Embryonic facial prominence (tissue), 1 donor: ENCODE measurements at regions not wholly inside any gene's neighbourhood (a gene's known extent, or its start where the extent isn't known, plus 50 kb on each side); places are given as distances from the start of the nearest gene placed in this dataset.
"Not testable (repeated sequence)": the region's sequence is repeated elsewhere in the genome, so short reads cannot be mapped to it uniquely, and the experiment has no call there.

Experiments
- DNase-seq: peaks from one replicate; pipeline ENCODE4 v3.0.0-alpha.2; 2016; ENCODE audit errors: extremely low spot score

DNA sequence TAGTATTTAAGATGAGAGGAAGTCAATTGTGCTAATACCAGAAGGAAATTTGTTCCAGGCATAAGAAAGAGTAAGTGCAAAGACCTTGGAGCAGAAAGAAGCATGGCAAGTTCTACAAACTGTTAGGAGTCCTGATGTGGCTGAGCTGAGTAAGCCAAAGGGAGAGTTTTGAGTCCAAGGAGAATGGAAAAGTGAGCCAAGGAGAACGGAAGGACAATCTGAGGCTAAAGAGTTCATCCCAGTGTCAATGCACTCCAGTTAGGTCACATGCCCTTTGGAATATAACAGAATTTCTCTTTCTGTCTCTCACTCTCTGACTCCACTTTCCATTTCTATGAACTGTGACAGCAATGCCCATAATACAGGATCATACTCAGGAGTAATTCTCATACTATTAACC lies 224.7 kb downstream of the CAAP1 start:
- no peak for DNase-seq

DNA sequence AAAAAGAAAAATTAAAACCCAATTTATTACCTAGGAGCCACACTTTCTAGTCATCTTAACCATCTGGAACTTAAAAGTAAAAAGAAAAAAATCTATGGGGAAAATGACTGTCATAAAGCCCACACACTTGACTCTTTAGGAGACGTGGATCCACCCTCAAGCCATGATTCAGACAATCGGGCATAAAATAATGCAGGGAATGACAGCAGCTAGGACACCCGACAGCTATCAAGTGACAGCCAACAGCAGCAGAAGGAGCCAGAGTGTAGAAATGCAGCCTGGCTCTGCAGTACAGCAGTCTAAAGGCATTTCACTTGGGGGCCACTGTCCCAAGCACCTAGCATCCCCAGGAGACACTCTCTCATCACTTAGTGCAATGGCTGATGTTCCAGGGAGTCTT lies 226.9 kb downstream of the CAAP1 start:
- DNase-seq = no peak

DNA sequence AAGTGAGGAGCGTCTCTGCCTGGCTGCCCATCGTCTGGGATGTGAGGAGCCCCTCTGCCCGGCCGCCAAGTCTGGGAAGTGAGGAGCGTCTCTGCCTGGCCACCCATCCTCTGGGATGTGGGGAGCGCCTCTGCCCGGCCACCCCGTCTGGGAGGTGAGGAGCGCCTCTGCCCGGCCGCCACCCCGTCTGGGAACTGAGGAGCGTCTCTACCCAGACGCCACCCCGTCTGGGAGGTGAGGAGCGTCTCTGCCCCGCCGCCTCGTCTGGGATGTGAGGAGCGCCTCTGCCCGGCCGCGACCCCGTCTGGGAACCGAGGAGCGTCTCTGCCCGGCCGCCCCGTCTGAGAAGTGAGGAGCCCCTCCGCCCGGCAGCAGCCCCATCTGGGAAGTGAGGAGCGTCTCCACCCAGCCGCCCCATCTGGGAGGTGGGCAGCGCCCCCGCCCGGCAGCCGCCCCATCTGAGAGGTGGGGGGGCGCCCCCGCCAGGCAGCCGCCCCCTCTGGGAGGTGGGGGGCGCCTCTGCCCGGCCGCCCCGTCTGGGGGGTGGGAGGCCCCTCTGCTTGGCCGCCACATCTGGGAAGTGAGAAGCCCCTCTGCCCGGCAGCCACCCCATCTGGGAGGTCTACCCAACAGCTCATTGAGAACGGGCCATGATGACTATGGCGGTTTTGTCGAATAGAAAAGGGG lies 228.4 kb downstream of the CAAP1 start:
- DNase-seq = not testable (repeated sequence)

DNA sequence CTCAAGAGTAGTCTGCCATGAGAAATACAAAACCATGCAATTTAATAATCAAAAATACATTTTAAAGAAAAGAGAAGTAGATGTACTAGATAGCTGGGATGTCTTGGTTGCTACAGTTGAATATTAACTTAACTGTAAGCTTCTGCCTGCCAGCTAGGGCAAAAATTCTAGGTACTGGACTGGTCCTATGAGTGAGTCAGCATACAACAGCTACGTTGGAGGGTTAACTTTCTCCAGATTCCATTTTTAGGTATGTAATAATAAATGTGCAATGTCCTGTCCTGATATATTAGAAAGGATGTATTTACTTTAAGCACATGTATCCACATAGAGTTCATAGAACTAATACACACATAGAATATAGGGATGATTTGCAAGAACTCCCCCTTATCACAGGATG lies 230.1 kb downstream of the CAAP1 start:
- no peak for DNase-seq

DNA sequence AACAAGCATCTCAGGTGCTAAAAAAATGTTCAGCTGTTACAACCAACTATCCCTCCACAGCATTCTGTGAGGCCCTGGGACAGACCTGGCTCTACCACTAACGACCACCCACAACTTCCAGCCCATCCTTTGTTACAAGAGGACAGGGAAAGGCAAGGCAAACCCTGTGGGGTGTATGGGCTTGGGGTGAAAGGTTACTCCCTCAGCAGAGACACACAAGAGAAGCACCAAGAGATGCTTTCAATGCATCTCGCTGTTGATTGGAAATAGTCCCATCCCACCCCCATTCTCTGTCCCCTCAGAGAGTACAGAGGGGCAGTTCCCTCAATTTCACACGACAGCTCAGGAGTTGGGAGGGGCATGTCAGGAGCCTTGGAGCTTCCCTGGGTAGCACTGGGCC lies 234.1 kb downstream of the CAAP1 start:
- no peak for DNase-seq

DNA sequence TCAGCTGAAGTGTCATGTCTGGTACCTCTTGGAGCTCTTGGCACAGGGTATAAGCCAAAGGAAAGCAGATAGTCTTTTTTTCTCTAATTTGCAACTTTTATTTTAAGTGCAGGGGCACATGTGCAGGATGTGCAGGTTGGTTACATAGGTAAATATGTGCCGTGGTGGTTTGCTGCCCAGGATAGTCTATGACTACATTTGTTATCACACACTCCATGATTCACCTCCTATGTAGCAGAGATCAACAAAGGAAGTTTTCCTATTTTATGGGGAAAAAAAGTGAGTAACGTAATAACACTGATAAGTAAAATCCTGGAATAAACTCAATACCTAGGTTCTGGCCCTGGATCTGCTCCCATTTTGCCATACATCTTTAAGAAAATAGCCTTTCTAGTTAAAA lies 234.6 kb downstream of the CAAP1 start:
- no peak for DNase-seq

DNA sequence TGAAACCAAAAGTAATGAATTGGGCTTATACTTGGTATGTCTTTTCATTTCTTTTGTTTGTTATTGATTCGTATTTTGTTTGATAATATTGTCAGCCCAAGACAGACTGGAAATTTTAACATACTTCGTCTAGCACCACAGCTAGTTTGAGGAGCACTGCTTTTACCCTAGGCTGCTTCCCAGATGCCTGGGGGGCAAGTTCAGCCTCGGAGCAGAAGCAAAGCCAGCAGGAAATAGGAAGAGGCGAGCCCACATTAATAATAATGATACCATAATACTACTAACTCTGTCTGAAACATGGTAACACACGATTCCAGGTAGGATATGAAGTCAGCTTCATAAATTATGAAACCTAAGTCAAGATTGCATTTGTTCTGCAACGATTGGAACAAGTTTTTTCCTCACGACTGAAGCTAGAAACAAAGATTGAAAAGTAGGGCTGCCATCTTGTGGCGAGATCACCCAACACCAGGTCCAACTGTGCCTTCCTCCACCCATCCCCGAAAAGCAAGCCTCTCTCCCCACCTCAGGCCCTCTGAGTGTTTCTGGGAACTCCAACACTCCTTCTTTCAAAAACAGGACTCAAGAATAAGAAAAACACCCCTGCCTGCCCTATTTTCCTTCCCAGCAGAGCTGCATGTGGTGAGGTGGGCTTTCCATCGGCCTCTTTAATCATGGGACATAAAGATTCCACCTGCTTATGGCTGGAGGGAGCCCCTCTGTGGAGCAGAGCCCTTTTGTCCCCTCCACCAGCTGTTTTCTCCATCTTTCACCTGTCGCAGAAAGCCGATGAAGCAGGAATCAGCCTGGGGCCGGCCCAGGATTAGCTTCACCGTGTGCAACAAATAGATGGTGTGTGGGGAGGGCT lies 236.4 kb downstream of the CAAP1 start:
- DNase-seq = no peak

DNA sequence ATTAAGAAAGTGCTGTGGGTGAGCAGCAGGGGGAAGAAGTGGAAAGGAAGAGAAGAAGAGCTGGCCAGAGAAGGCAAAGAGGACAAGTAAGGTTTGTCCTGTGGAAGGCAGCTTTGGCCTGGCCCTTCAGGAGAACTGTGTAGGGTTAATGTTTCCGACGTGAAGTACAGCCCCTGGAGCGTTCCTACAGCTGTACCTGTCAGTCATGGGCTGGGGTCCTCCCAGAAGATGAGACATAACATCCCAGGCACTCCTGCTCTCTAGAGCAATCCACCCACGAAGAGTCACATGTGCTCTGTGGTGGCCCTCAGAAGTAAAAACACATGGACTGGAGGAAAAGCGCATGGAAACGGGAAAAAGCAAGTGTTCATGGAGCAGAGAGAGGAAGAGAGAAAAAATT lies 237.4 kb downstream of the CAAP1 start:
- DNase-seq = no peak

DNA sequence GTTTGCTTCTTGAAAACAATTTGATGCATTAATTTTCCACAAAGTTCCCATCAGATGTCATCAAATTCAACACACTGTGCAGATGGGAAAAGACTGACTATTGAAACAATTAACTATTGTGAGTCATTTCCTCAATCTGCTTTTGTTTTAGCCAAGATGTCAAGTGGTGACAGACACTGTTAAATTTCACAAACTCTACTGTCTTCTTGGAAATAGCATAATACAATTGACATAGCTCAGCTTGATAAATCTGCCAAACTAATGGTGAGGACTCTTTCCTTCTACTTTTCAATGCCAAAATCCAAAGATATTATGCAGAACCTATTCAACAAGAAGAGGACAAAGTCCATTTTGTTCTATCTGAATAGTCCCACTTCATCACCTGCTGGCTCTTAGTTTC lies 242.3 kb downstream of the CAAP1 start:
- DNase-seq = no peak

DNA sequence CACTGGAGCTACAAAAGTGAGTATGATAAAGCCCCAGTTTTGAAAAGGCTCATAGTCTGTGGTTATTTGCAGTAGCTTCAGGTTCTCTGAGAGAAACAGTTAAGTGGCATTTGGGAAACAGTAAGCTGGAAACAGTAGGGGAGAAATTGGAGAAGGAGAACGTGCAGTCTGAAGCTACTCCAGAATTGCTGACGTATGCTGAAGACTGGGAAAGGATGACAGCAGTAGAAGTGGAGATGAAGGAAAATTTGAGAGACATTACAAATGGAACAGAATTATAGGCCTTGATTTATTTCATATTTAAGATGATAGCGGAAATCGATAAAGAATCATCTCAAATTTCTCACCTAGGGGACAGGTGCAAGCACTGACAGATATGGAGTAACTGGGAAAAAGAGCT lies 248.8 kb downstream of the CAAP1 start:
- DNase-seq = no peak

DNA sequence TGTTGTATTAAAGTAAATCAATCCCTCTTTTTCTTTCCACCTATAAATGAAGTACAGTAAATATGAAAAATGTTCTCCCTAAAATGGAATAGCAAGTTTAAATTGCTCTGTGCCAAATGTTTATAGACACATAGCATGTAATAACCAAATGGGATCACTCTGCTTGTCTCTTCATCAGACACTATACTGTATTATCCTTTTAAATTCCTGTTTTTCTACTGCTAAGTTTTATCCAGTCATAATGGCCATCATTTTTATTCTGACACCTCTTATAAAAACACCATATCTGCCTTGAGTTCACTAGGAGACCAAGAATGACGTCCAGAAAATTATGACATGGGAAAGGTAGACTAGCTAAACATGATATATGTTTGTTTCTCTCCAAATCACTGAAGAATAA lies 252.8 kb downstream of the CAAP1 start:
- DNase-seq = no peak

DNA sequence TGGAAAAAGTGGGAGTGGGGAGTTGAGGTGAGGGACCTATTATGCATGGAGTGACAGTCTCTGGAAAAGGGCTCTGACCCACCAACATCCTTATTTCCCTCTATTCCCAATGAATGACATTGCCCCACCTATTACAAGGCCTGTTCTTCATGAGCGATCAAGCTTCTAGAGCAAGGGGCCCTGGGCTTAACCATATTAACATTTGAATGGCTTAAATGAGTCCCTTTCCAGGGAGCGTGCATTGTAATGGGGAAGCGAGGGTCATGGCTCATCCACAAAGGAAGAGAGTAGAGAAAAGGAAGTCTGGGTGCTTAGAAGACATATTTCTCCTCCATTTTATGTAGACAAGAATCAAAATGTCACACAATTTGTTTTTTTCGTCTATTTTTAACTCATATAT lies 255.5 kb downstream of the CAAP1 start:
- no peak for DNase-seq

DNA sequence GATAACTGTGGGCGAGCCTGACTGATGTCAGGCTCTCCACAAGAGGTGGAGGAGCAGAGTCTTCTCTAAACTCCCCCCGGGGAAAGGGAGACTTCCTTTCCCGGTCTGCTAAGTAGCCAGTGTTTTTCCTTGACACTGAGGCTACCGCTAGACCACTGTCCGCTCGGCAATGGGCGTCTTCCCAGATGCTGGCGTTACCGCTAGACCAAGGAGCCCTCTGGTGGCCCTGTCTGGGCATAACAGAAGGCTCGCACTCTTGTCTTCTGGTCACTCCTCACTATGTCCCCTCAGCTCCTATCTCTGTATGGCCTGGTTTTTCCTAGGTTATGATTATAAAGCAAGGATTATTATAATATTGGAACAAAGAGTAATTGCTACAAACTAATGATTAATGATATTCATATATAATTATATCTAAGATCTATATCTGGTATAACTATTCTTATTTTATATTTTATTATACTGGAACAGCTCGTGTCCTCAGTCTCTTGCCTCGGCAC lies 278.7 kb downstream of the CAAP1 start:
- not testable (repeated sequence) for DNase-seq

DNA sequence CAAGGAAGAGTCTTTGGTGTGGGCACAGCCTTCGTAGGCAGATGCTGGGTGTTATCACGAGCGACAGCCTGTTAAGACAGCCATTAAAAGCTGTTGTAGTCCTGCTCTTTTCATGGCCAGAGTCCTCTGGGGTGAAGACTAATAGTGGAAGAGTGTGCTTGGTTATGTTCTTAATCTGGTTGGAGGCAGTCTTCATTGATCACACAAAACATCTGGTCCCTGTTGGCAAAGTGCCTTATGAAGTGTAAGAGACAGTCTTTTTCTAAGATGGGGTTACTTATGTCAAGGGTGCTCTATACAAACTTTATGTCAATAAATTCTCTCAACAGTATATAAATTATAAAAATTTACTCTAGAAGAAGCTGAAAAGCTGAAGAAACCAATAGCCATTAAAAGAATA lies 280.4 kb downstream of the CAAP1 start:
- no peak for DNase-seq

DNA sequence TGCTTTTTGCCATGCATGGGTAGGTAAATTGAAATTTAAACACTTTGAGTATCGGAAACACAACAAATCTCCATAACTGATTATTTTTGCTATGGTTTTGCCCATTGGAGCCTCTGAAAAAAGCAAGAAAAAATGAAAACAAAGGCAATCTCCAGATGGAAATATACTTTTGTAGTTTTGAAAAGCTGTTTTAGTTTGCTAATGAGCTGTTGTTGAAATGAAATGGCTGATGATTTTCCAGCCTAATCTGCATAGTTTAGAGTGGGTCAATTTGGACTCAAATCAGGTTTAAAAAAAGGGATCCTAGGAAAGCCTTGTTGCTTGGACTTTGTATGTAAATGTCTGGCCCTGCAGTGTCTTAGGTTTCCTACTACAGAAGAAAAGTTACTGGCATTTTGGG lies 285.8 kb downstream of the CAAP1 start:
- no peak for DNase-seq

DNA sequence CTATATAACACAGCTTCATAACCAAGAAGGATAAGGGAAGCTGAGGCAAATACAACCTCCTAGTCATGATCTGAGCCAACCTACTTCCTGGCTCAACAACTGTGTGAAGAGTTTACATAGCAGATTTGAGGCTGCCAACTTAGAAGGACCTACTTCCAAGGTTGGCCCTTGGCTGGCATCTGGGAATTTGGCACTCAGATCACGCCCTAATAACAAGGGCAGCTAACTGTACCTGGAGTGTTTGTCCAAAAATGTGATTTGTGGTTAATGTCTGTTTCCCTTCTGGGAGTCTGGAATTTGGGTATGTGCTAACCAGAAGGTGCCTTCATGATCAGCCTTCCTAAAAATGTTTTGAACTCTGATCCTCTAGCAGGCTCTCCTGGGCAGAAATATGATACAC lies 287.2 kb downstream of the CAAP1 start:
- no peak for DNase-seq

DNA sequence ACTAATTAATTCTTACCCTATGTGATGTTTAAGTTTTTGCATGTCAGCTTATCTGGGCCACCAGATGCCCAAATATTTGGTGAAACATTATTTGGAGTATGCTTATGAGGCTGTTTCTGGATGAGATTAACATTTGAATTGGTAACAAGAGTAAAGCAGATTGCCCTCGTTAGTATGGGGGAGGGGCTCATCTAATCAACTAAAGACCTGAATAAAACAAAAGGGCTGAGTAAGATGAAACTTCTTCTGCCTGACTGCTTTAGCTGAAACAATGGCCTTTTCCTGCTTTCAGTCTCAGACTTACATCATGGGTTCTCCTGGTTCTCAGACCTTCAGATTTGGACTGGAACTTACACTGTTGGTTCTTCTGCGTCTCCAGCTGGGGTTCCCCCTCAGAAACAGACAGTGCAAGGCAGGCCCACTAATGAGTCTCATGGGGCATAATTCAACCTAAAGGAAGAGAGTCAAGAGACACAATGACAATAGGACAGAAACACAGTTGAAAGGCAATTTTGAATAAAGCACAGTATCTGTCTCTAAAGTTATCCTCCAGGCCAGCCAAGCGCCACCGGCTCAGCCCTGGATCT lies 288.4 kb downstream of the CAAP1 start:
- DNase-seq = no peak

DNA sequence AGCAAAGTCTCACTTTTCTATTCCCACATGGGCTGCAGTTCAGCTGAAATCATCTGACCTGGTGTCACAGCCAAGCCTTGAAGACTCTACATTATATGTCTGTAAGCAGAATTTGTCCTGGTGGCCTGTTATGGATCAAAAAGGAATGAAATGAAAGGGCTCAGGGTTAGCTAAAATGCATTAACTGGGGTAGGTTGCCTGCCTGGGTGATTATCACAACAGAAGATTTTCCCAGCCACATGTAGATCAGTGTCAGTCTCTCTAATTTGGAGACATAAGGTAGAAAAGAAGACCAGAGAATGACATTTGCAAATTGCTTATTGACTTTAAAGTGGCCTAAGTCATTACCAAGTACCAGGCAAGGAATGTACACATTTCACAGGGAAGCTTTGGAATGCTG lies 289.0 kb downstream of the CAAP1 start:
- no peak for DNase-seq

DNA sequence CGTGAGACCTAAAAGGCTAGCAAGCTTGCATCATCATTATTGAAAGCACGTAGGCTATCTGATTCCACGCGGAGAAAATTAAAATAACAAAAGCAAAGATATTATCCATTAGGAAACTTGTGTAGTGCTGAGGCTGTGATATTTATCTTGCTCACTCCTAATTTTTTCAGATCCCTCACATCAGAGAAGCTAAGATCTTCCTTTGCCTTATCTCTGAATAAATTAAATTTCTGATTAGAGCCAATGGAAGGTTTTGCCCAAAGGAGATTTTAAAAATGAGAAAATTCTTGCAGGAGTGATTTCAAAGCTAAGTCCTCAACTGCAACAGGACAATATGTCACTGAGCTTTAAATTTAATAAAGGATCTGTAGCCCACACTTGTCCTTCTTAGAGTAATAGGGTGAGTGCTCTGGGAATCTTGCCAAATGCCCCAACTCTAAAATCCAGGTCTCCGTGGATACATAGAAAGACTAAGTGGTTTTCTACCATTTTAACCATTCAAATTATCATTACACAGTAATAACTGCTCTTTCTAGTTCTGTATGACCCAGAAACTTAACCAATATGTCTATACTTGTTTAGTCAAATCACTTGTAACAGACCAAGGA lies 295.0 kb downstream of the CAAP1 start:
- no peak for DNase-seq

DNA sequence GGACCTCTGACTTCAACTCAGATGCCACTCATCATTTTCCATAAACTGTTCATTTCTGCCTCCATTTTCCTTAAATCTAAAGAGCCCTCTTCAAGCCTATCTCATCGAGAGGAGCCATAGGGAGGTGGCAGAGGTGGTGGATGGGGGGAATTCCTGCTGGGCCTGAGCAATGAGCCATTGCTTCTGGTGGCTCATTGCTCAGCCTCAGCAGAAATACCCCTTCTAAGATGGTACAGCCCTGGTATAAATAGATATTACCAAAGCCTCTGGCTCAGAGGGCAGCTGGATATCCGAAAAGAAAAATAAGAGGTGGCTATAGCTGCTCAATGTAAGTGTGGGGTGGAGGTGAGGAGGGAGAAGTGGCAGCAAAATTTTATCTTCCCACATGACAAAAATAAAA lies 313.5 kb downstream of the CAAP1 start:
- no peak for DNase-seq

DNA sequence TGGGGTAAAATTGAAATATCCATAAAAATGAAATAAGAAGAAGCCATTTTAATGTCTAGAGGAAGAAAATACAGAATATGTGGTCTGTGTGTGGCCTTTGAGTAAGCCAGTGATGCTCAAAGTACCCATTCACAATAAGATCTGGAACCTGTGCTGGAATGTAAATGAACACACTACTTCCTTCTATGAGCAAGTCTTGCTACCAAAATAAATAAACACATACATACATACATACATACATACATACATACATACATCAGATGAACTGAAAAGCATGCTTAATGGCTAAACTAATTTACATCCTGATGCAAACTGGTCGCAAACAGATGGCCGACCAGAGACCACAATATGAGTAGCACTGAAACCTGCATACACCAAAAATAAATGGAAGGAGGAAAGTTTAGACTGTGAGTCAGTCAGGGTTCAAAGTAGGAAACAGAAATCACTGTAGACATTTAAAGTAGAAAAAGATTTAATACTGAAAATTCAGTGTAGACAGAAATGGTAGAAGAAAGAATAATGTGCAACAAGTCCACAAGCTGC lies 317.6 kb downstream of the CAAP1 start:
- no peak for DNase-seq

DNA sequence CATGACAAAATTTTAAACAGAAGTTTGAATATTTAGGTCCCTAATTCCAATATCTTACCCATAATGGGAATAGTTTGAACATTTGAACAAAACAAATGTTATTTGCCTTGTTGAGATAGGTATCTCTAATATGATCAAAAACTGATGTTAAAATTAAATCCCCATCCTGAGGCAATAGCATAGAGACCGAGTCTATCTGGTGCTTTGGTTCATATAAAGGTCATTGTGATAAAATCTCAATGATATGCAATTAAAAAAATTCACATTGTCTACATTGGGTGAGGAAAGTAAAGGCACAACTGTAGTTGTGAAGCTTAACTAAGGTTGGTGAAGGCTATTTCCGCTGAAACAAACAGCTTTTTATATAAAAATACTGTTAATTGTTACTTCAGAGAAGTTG lies 318.3 kb downstream of the CAAP1 start:
- no peak for DNase-seq
